ENCODE measurements at regions not wholly inside any gene's neighbourhood (a gene's known extent, or its start where the extent isn't known, plus 50 kb on each side); places are given as distances from the start of the nearest gene placed in this dataset.

DNA sequence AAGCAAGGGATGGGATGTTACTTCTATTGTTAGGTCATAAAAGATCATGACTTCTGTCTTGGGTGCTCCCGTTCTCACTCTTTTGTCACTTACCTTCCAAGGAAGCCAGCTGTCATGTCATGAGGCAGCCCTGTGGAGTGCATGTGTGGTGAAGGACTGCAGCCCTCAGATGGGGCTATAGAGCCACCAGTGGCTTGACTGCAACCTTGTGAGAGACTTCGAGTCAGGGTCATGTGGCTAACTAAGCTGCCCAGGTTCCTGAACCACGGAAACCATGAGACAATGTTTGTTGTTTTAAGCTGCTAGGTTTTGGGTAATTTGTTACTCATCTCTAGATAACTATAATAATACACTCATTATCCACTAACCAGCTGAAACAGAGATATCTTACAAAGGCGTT is 477.1 kb downstream of the BTBD3 start:
- peak overlapping the region; percentile 31; the same call in 1 of the 2 replicates for H3K4me2 ChIP-seq
- H2AFZ ChIP-seq (ENCODE audit: low read depth): peak overlapping the region; percentile 69; the same call in 1 of the 2 replicates
- H3K9ac ChIP-seq: peak overlapping the region; percentile 36; the same call in 1 of the 2 replicates
- H3K27me3 ChIP-seq (ENCODE audit: insufficient read depth, low read depth): no peaks in the 10 kb centered on the region
- peaks cover 27% of the 10 kb centered on the region for H3K4me1 ChIP-seq (ENCODE audit: low read depth, poor library complexity, severe bottlenecking)
- H3K27ac ChIP-seq: peak overlapping the region; percentile 79
- no peaks in the 10 kb centered on the region for H3K36me3 ChIP-seq (ENCODE audit: insufficient read depth)
- H3K4me3 ChIP-seq (IDR thresholded peaks at IDR 0.05; ENCODE audit: insufficient read depth, low read depth, low read length): no peak overlapping the region
- H3K79me2 ChIP-seq (ENCODE audit: insufficient read depth, low read depth): no peaks in the 10 kb centered on the region
- no peaks in the 10 kb centered on the region for H4K20me1 ChIP-seq (ENCODE audit: insufficient read depth)
- TF ChIP-seq, protein P1, sequence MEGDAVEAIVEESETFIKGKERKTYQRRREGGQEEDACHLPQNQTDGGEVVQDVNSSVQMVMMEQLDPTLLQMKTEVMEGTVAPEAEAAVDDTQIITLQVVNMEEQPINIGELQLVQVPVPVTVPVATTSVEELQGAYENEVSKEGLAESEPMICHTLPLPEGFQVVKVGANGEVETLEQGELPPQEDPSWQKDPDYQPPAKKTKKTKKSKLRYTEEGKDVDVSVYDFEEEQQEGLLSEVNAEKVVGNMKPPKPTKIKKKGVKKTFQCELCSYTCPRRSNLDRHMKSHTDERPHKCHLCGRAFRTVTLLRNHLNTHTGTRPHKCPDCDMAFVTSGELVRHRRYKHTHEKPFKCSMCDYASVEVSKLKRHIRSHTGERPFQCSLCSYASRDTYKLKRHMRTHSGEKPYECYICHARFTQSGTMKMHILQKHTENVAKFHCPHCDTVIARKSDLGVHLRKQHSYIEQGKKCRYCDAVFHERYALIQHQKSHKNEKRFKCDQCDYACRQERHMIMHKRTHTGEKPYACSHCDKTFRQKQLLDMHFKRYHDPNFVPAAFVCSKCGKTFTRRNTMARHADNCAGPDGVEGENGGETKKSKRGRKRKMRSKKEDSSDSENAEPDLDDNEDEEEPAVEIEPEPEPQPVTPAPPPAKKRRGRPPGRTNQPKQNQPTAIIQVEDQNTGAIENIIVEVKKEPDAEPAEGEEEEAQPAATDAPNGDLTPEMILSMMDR (conservative IDR thresholded peaks at IDR 0.05; ENCODE audit: low read depth, low read length): peak; percentile 62

- H3K4me2 ChIP-seq: peak overlapping the region; percentile 31
- no peaks in the 10 kb centered on the region for H4K20me1 ChIP-seq (ENCODE audit: insufficient read depth)
- H3K4me3 ChIP-seq (IDR thresholded peaks at IDR 0.05; ENCODE audit: insufficient read depth, low read depth, low read length): no peak overlapping the region
- peak overlapping the region; percentile 36; the same call in 1 of the 2 replicates for H3K9ac ChIP-seq
- H3K79me2 ChIP-seq (ENCODE audit: insufficient read depth, low read depth): no peaks in the 10 kb centered on the region
- peak overlapping the region; percentile 79 for H3K27ac ChIP-seq
- peaks cover 27% of the 10 kb centered on the region for H3K4me1 ChIP-seq (ENCODE audit: low read depth, poor library complexity, severe bottlenecking)
- H2AFZ ChIP-seq (ENCODE audit: low read depth): peak overlapping the region; percentile 69; the same call in 1 of the 2 replicates
- H3K36me3 ChIP-seq (ENCODE audit: insufficient read depth): no peaks in the 10 kb centered on the region
- H3K27me3 ChIP-seq (ENCODE audit: insufficient read depth, low read depth): no peaks in the 10 kb centered on the region
- TF ChIP-seq, protein P1 (conservative IDR thresholded peaks at IDR 0.05; ENCODE audit: low read depth, low read length): no peak
Observed at GRCh38 chr20:12395353-12395752, 477.7 kb downstream of the BTBD3 start.

- H2AFZ ChIP-seq (ENCODE audit: low read depth): peak overlapping the region; percentile 69; the same call in 1 of the 2 replicates
- H3K4me2 ChIP-seq: peak overlapping the region; percentile 31
- no peaks in the 10 kb centered on the region for H3K27me3 ChIP-seq (ENCODE audit: insufficient read depth, low read depth)
- no peaks in the 10 kb centered on the region for H3K36me3 ChIP-seq (ENCODE audit: insufficient read depth)
- H3K27ac ChIP-seq: peak overlapping the region; percentile 79
- no peak overlapping the region; the same call in 1 of the 2 replicates for H3K9ac ChIP-seq
- no peaks in the 10 kb centered on the region for H4K20me1 ChIP-seq (ENCODE audit: insufficient read depth)
- peaks cover 27% of the 10 kb centered on the region for H3K4me1 ChIP-seq (ENCODE audit: low read depth, poor library complexity, severe bottlenecking)
- H3K79me2 ChIP-seq (ENCODE audit: insufficient read depth, low read depth): no peaks in the 10 kb centered on the region
- TF ChIP-seq, protein P1 (conservative IDR thresholded peaks at IDR 0.05; ENCODE audit: low read depth, low read length): no peak
- H3K4me3 ChIP-seq (IDR thresholded peaks at IDR 0.05; ENCODE audit: insufficient read depth, low read depth, low read length): no peak overlapping the region
Observed at GRCh38 chr20:12395760-12396159, 478.1 kb downstream of the BTBD3 start.

DNA sequence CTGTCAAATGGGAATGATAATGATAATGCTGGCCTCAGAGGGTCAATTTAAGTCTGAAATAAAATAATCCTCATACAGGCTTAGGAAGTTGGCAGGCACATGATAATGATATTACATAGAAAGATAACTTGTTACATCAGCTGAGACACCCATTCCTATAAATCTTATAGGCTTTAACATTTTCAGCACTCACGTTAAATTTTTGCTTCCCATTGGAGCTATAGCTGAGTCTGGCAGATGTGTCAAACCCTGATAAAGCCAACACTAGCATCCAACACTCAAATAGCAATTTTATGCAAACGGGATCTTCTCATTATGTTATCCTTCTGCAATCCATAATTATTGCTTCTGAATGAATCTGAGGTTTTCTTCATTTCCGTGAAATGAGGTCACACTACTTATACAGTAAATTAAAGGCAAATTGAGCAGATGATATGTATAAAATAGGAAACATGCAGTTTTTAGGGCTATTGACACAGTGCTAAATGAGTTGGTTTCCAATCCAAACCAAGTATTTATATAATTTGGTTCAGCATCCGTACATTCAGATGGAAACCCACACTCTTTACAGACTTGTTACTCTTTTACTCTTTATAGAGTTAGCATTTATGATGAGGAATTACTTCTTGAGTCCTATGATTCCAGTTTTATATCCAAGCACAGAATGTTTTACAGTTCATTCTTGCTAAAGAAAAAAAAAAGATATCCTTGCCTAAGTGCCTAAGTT is 481.6 kb downstream of the BTBD3 start:
- Histone ChIP-seq H3K36me3 (ENCODE audit: insufficient read depth) (no peaks in the 10 kb centered on the region), H3K27me3 (ENCODE audit: insufficient read depth, low read depth) (no peaks in the 10 kb centered on the region), H3K27ac (no peak overlapping the region), H2AFZ (ENCODE audit: low read depth) (no peak overlapping the region), H3K4me2 (no peak overlapping the region), H3K4me3 (IDR thresholded peaks at IDR 0.05; ENCODE audit: insufficient read depth, low read depth, low read length) (no peak overlapping the region), H3K79me2 (ENCODE audit: insufficient read depth, low read depth) (no peaks in the 10 kb centered on the region), H4K20me1 (ENCODE audit: insufficient read depth) (no peaks in the 10 kb centered on the region), H3K4me1 (ENCODE audit: low read depth, poor library complexity, severe bottlenecking) (peaks cover 24% of the 10 kb centered on the region), H3K9ac (no peak overlapping the region)
- TF ChIP-seq, protein P1 (conservative IDR thresholded peaks at IDR 0.05; ENCODE audit: low read depth, low read length): no peak

All from KMS-11 (cell line).